ENCODE measurements at regions not wholly inside any gene's neighbourhood (a gene's known extent, or its start where the extent isn't known, plus 50 kb on each side); places are given as distances from the start of the nearest gene placed in this dataset.
"Not testable (repeated sequence)": the region's sequence is repeated elsewhere in the genome, so short reads cannot be mapped to it uniquely, and the experiment has no call there.

GRCh38 chr6:156599366-156599765, 177.8 kb upstream of the ARID1B start:
- no peak for FAIRE-seq

DNA sequence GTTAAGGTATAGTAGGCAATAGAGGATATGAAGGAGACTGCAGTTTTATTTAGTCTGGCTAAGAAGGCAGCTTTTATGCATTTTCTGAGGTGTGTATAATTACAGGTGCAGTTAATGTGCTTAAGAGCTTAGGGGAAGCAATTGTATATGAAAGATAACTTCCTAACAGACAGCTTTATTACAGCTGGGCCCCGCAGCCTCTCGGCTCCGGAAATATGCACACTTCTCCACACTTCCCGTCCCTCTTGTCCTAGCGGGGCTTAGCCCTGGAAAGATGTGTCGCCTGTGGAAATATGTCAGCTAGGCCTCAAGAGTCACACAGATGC, 178.4 kb upstream of the ARID1B start:
- no peak for FAIRE-seq

DNA sequence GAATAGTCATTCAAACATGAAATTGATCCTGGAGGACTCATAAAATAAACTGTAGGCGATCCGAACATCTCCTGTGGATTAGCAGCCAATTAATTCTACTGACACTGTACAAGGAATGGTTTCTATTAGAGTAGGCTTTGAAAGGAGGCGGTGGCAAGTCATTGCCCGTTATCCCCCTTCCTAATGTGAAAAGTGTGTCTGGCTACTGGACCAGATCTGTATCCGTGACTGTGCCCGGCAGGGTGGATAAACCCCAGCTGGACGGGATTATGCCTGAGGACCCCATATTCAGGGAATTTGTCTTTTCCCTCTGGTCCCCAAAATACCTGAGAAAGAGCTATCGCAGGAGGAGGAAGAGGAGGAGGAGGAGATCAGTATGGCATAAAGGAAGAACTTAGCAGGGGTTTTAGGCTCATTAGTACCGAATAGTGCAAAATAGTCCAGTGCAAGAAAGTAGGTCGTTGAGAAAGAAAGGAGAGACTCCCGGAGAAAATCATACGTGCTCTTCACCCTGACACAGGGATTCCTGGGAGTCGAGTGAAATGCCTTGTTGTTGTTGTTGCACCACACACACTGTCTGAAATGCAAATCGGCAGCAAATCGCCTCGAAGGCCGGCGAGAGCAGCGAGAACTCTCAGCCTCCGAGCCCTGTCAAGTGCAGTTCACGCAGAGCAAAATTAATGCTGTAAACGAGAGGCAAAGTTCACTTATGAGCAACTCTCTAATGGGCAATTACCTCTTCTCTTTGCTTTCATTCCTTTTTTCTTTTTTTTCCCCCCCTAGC, 178.9 kb upstream of the ARID1B start:
- no peak for FAIRE-seq

DNA sequence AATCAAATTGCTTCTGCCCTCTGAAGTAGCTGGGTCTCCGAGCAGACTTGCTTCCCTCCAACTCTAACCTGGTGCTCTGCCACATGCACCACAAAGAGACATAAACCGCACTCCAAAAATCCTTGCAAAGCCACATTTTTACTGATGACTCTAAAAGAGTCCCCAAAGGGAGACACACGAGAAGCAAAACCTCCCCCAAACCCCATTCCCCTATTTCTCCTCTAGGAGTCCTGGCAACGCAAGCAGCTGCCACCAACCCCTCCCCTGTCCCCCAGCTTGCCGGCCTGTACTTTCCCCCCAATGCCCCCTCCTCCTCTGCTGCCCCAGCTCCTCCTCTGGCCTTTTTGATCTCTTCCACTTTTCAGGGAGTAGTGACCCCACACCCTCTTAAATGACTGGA, 180.1 kb upstream of the ARID1B start:
- FAIRE-seq, result no peak

GRCh38 chr6:156595476-156595875, 181.7 kb upstream of the ARID1B start:
- FAIRE-seq, result no peak

GRCh38 chr6:156593893-156594292, 183.3 kb upstream of the ARID1B start:
- FAIRE-seq, result no peak

- FAIRE-seq, result no peak
Observed at GRCh38 chr6:156593127-156593526, 184.1 kb upstream of the ARID1B start.

- no peak for FAIRE-seq
Observed at GRCh38 chr6:156590482-156590881, 186.7 kb upstream of the ARID1B start.

GRCh38 chr6:156589281-156589680, 187.9 kb upstream of the ARID1B start:
- FAIRE-seq, result no peak

- FAIRE-seq, result no peak
Observed at GRCh38 chr6:156587751-156588301, 189.4 kb upstream of the ARID1B start.

- no peak for FAIRE-seq
Observed at GRCh38 chr6:156587071-156587470, 190.1 kb upstream of the ARID1B start.

DNA sequence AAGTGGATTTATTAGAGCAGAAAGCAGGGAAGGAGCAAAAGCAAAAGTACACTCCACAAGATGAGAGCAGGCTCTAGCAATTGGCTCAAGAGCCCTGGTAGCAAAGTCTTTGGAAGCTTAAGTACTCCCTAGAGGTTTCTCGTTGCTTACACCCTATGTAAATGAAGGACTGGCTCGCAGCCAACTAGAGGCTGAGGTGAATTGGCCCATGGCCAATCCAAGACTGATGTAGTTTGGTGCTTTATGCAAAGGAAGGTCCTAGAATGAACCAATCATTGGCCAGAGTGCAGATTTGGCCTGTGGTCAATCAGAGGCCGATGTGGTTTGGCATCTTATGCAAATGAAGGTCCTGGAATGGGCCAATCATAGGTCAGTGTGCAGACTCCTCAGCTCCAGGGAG, 191.3 kb upstream of the ARID1B start:
- FAIRE-seq, result no peak

DNA sequence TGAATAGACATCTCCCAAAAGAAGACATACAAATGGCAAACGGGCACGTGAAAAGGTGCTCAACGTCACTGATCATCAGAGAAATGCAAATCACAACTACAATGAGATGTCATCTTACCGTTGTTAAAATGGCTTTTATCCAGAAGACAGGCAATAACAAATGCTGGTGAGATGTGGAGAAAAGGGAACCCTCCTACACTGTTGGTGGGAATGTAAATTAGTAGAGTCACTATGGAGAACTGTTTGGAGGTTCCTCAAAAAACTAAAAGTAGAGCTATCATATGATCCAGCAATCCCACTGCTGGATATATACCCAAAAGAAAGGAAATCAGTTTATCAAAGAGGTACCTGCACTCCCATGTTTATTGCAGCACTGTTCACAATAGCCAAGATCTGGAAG, 193.1 kb upstream of the ARID1B start:
- FAIRE-seq, result not testable (repeated sequence)

- no peak for FAIRE-seq
Observed at GRCh38 chr6:156583083-156583482, 194.1 kb upstream of the ARID1B start.

GRCh38 chr6:156582509-156582992, 194.6 kb upstream of the ARID1B start:
- FAIRE-seq, result peak; percentile 58

DNA sequence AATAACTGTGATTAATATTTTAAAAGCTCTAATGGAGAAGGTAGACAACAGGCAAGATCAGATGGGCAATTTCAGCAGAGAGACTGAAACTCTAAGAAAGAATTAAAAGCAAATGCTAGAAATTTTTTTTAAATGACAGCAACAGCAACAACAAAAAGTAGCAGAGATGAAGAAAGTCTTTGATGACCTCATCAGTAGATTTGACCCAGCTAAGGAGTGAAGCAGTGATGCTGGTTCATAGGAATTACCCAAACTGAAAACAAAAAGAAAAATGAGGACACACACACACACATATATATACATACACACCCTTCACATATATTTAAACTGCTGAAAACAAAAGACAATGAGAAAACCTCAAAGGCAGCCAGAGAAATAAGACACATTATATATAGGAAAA, 197.6 kb upstream of the ARID1B start:
- no peak for FAIRE-seq

DNA sequence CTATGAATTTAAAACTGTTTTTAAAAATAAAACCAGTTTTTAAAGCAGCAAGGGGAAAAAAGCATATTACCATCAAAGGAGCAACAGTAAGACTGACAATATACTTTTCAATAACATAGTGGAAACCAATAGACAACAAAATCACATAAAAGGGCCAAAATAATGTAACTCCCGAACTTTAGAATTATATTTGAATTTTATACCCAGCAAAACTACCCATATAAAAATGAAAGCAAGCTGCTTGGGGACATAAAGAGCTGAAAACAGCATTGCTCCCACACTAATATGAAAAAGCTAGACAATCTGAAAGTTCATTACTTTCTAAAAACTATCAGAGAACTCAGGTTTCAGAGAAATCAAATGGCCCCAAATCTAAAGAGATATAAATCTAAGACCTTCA, 199.4 kb upstream of the ARID1B start:
- peak; percentile 17 for FAIRE-seq

DNA sequence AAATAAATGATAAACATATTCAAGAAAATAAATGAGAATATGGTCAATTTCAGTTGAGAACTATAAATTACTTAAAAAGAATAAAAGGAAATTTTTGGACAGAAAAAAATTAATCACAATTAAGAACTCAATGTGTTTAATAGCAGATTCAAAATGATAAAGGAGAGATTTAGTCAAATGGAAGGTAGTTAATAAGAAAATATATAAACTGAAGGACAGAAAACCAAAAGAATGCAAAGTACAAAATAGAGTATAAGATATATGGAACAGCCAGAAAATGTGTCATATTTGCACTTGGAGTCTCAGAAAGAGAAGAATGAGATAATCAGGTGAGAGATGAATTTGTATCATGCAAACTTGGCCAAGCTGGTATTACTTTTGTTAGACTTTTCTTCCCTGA, 201.8 kb upstream of the ARID1B start:
- no peak for FAIRE-seq

- FAIRE-seq, result no peak
Observed at GRCh38 chr6:156564807-156565149, 212.4 kb upstream of the ARID1B start.

DNA sequence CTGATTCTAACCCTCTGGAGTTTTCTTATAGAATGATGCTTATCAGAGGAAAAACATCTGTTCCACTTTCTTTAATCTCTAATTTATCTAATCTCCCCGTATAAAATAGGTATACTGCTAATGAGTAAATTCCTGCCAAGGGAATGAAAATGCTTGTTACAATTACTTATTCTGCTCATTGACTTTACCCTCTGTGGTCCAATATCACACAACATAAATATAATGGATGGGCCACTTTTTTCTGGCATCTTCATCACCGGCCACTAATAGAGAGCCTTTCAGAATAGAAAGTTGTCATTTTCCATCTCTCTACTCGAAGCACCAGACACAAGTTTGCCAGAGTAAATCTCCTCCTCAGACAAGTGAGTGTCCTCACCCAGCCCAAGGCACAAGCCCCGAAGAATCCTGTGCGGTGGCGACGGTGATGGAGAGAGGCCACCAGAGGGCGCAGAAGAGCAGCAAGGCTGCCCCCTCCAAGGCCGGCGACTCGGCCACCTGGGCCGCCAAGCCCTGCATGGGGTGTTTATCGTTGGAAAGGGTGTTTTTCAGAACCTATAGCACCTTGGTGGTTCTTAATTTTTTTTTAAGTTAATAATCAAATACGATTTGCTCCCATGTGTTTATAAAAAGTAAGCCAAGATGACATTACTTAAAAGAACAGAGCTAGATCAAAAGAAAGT, 212.9 kb upstream of the ARID1B start:
- FAIRE-seq, result no peak

- peak; percentile 58 for FAIRE-seq
Observed at GRCh38 chr6:156563714-156564113, 213.5 kb upstream of the ARID1B start.

DNA sequence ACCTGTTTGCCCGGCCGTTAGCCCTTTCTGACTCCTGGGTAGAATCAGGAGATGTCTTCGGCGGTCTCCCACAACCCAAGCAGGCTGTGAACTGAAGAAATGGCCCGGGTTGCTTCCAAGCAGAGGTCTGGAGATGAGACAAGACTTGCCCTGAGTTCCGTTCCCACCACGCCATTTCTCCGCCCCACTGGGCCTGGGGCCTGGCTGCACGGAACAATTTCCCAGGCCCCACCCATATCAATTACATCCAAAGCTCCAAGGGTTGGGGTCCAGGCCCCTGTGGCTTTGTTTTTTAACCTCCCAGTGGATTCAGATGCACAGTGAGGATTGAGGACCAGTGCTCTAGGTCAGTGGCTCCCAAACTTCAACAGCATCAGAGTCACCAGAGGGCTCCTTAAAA, 214.5 kb upstream of the ARID1B start:
- FAIRE-seq, result no peak

DNA sequence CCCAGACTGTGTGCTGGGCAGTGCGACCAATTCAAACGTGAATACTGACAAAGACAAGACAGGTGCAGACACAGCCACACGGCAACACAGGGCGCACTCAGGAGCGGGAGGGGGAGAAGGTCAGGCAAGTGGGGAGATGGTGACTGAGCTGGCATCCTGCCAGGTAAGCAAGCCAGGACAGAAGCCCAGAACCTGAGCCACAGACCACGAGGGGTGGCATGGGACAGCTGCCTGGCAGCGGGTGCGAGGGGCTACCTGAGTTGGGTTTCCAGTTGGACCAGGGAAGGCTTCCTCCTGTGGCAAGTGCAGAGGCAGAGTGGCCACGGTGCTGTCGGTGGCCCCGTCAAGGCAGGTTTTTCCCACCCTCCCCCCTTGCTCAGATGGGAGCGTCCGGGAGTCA, 215.2 kb upstream of the ARID1B start:
- no peak for FAIRE-seq

GRCh38 chr6:156560476-156560875, 216.7 kb upstream of the ARID1B start:
- no peak for FAIRE-seq

Measured in islet of Langerhans (tissue), 1 donor.